CD4-positive, CD25-positive, alpha-beta regulatory T cell (primary cell): ENCODE measurements at regions not wholly inside any gene's neighbourhood (a gene's known extent, or its start where the extent isn't known, plus 50 kb on each side); places are given as distances from the start of the nearest gene placed in this dataset.

ENCODE experiments used
- ATAC-seq, 2 donors: fragments of 150-1000 bp; cut with Tn5 transposase; one replicate each; pipeline ENCODE4 v1.10.0; 2021; ENCODE audit warnings: low read depth in 2 of 2, moderate number of reproducible peaks in 2 of 2, moderate library complexity in 1 of 2
- DNase-seq, 3 donors: peaks; one replicate each; pipeline versions ENCODE4 v3.0.0 to v3.0.0-alpha.2; 2012 to 2022; ENCODE audit warnings: mixed read lengths in 1 of 3
- H3K27ac ChIP-seq: one replicate; pipeline ENCODE4 v1.7.0; 2013; ENCODE audit warnings: mild to moderate bottlenecking, low read length; ENCODE audit not compliant: insufficient read depth, poor library complexity, severe bottlenecking
- H3K27me3 ChIP-seq: one replicate; pipeline ENCODE4 v1.7.0; 2013; ENCODE audit warnings: low read length; ENCODE audit not compliant: control insufficient read depth, insufficient read depth
- H3K36me3 ChIP-seq: one replicate; pipeline ENCODE4 v1.7.0; 2013; ENCODE audit warnings: mild to moderate bottlenecking, low read length, moderate library complexity; ENCODE audit not compliant: control insufficient read depth, insufficient read depth
- H3K4me1 ChIP-seq: 2 replicates; pipeline ENCODE4 v1.7.0; 2013; ENCODE audit warnings: mild to moderate bottlenecking, low read length; ENCODE audit not compliant: insufficient read depth, control insufficient read depth, poor library complexity, severe bottlenecking
- H3K4me3 ChIP-seq: one replicate; pipeline ENCODE4 v1.7.0; 2013; ENCODE audit warnings: low read depth, mild to moderate bottlenecking, low read length, moderate library complexity
- H3K9me3 ChIP-seq, 2 experiments: 1 replicate in 1 of 2; 2 replicates in 1 of 2; pipeline ENCODE4 v1.7.0; 2013; ENCODE audit warnings: low read length in 2 of 2, mild to moderate bottlenecking in 1 of 2, moderate library complexity in 1 of 2; ENCODE audit not compliant: control insufficient read depth in 2 of 2
- H3K27ac Mint-ChIP-seq, 3 donors: one replicate each; pipeline ENCODE4 v1.8.0; 2020 to 2022; ENCODE audit warnings: mild to moderate bottlenecking in 3 of 3, mixed read lengths in 3 of 3, moderate library complexity in 2 of 3
- H3K27me3 Mint-ChIP-seq: one replicate; pipeline ENCODE4 v1.8.0; 2022; ENCODE audit warnings: mild to moderate bottlenecking, mixed read lengths
- H3K36me3 Mint-ChIP-seq: one replicate; pipeline ENCODE4 v1.8.0; 2020; ENCODE audit warnings: mixed read lengths
- H3K4me1 Mint-ChIP-seq, 4 donors: one replicate each; pipeline ENCODE4 v1.8.0; 2020 to 2022; ENCODE audit warnings: mixed read lengths in 4 of 4, mild to moderate bottlenecking in 1 of 4
- H3K4me3 Mint-ChIP-seq, 4 donors: one replicate each; pipeline ENCODE4 v1.8.0; 2020 to 2022; ENCODE audit warnings: mild to moderate bottlenecking in 4 of 4, mixed read lengths in 4 of 4, moderate library complexity in 3 of 4
- H3K9me3 Mint-ChIP-seq, 7 donors: one replicate each; pipeline ENCODE4 v1.8.0; 2020 to 2022; ENCODE audit warnings: mixed read lengths in 7 of 7, mild to moderate bottlenecking in 3 of 7, moderate library complexity in 2 of 7

DNA sequence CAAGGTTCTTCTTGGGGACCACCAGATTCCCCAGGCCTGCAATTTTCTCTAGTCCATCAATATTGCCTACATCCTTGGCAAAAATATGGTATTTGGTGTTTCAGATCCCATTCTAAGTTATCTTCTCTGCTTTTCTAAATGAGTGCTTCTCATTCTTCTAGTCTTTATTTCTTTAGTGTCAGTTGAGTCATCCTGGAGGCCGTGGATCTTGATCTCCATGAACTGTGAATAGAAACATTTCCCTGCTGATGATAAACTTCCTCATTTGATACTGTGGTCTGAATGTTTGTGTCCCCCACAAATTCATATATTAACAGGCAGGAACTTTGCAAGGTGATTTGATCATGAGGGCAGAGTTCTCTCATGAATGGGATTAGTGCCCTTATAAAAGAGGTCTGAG is 779.3 kb downstream of the INHBA start:
- Mint-ChIP-seq H3K27me3 (no peaks in the 10 kb centered on the region), H3K27ac (no peak overlapping the region), H3K36me3 (no peaks in the 10 kb centered on the region), H3K4me1 (no peaks in the 10 kb centered on the region), H3K9me3 (peaks cover 0 to 13% (median 8%) of the 10 kb centered on the region in 7 donors), H3K4me3 (no peak overlapping the region)
- H3K4me3 ChIP-seq: no peak overlapping the region
- ATAC-seq (no peak), DNase-seq (no peak)
- no peak overlapping the region for H3K27ac ChIP-seq
- no peaks in the 10 kb centered on the region for H3K4me1 ChIP-seq
- no peaks in the 10 kb centered on the region for H3K27me3 ChIP-seq
- no peaks in the 10 kb centered on the region for H3K36me3 ChIP-seq
- H3K9me3 ChIP-seq: no peaks in the 10 kb centered on the region

DNA sequence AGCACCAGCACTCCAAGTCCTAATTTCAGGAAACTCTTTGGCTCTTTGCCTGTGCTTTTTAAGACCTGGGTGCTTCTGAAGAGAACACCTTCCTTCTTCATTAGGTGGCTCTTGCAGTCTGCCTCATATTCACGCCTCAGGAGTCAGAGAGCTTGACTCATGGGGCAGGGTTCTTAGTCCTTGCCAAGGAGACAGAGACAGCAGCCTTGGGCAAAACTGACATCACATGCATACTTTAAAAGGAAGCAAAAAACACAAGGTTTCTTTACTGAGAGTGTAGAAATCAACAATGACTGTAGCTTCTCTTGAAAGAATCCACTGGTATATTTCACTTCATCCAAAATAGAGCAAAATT is 780.6 kb downstream of the INHBA start:
- no peak for ATAC-seq
- no peaks in the 10 kb centered on the region for H3K27me3 Mint-ChIP-seq
- H3K27ac ChIP-seq: no peak overlapping the region

GRCh38 chr7:40921589-40922315 is 781.1 kb downstream of the INHBA start:
- DNase-seq (no peak), ATAC-seq (no peak)
- Histone ChIP-seq H3K27me3 (no peaks in the 10 kb centered on the region), H3K27ac (no peak overlapping the region), H3K36me3 (no peaks in the 10 kb centered on the region), H3K9me3 (no peaks in the 10 kb centered on the region), H3K4me3 (no peak overlapping the region), H3K4me1 (no peaks in the 10 kb centered on the region)
- Mint-ChIP-seq H3K4me1 (no peaks in the 10 kb centered on the region), H3K36me3 (no peaks in the 10 kb centered on the region), H3K9me3 (peaks cover 0 to 12% (median 6%) of the 10 kb centered on the region in 7 donors), H3K27ac (no peak overlapping the region), H3K27me3 (no peaks in the 10 kb centered on the region), H3K4me3 (no peak overlapping the region)

More for the DNA sequence above, 780.6 kb downstream of the INHBA start:
- H3K9me3 Mint-ChIP-seq: peaks cover 0 to 12% (median 8%) of the 10 kb centered on the region in 7 donors
- H3K4me1 Mint-ChIP-seq: no peaks in the 10 kb centered on the region
- no peak for DNase-seq
- Histone ChIP-seq H3K36me3 (no peaks in the 10 kb centered on the region), H3K9me3 (no peaks in the 10 kb centered on the region), H3K4me1 (no peaks in the 10 kb centered on the region), H3K4me3 (no peak overlapping the region), H3K27me3 (no peaks in the 10 kb centered on the region)
- no peaks in the 10 kb centered on the region for H3K36me3 Mint-ChIP-seq
- H3K27ac Mint-ChIP-seq: no peak overlapping the region
- no peak overlapping the region for H3K4me3 Mint-ChIP-seq

DNA sequence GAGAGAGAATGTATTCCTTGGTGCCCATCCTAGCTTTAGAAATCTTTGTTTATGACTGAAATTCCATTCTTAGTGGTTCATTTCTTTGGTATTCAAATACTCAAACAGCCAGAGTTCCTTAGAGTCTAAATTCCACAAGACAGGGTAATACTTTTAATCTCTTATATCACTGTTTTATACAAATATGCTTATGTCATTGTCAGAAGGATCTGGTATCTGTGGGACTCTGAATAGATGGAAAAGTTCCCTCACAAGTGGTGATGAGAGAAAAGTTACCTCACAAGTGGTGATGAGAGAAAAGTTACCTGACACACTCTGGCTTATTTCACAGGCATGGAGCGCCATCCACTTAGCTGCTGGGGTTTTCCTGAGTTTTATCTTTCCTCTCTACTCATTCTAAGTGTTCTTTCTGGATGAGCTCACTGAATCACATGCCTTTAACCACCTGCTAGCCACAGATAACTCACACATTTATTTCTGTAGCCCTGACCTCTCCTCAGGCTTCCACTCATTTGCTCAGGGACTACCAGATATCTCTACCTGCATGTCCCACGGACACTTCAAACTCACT is 784.0 kb downstream of the SUGCT start:
- DNase-seq (no peak), ATAC-seq (no peak)
- Mint-ChIP-seq H3K4me3 (no peak overlapping the region), H3K27me3 (no peaks in the 10 kb centered on the region), H3K36me3 (no peaks in the 10 kb centered on the region), H3K27ac (no peak overlapping the region), H3K4me1 (no peaks in the 10 kb centered on the region), H3K9me3 (peaks cover 0 to 13% (median 4%) of the 10 kb centered on the region in 7 donors)
- Histone ChIP-seq H3K36me3 (no peaks in the 10 kb centered on the region), H3K4me1 (no peaks in the 10 kb centered on the region), H3K9me3 (no peaks in the 10 kb centered on the region), H3K4me3 (no peak overlapping the region), H3K27ac (no peak overlapping the region), H3K27me3 (no peaks in the 10 kb centered on the region)

DNA sequence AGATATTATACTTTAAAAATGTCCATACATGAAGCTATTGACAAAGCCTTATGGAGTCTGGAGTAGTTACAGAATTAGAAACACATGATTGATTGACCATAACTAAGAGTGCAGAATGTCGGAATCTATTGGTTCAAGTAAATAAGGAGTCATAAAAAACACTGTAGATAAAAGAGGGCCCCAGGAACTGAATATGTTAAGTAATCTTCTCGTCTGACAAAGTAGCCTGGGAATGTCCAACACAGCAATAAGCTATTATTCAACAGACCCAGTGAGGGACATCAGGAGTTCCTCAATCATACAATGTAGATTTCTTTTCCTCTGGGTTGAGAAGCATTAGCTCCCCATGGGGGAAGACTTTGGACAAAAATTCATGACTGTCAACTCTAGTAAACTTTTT is 782.0 kb downstream of the SUGCT start:
- no peaks in the 10 kb centered on the region for H3K27me3 ChIP-seq
- peaks cover 1 to 11% (median 4%) of the 10 kb centered on the region in 7 donors for H3K9me3 Mint-ChIP-seq
- H3K27ac Mint-ChIP-seq: no peak overlapping the region
- H3K4me3 Mint-ChIP-seq: no peak overlapping the region
- DNase-seq (no peak), ATAC-seq (no peak)
- H3K27me3 Mint-ChIP-seq: no peaks in the 10 kb centered on the region
- no peaks in the 10 kb centered on the region for H3K36me3 ChIP-seq
- no peaks in the 10 kb centered on the region for H3K9me3 ChIP-seq
- no peaks in the 10 kb centered on the region for H3K36me3 Mint-ChIP-seq
- H3K27ac ChIP-seq: no peak overlapping the region
- no peaks in the 10 kb centered on the region for H3K4me1 ChIP-seq
- no peak overlapping the region for H3K4me3 ChIP-seq
- no peaks in the 10 kb centered on the region for H3K4me1 Mint-ChIP-seq

- Mint-ChIP-seq H3K27me3 (no peaks in the 10 kb centered on the region), H3K4me3 (no peak overlapping the region), H3K4me1 (no peaks in the 10 kb centered on the region), H3K36me3 (no peaks in the 10 kb centered on the region), H3K9me3 (peaks cover 0 to 13% (median 7%) of the 10 kb centered on the region in 7 donors), H3K27ac (no peak overlapping the region)
- ATAC-seq: no peak
- no peaks in the 10 kb centered on the region for H3K36me3 ChIP-seq
- no peak overlapping the region for H3K4me3 ChIP-seq
- H3K9me3 ChIP-seq: no peaks in the 10 kb centered on the region
- H3K27me3 ChIP-seq: no peaks in the 10 kb centered on the region
- DNase-seq: no peak
- no peaks in the 10 kb centered on the region for H3K4me1 ChIP-seq
- no peak overlapping the region for H3K27ac ChIP-seq
Measured at GRCh38 chr7:40915071-40915470, 780.3 kb downstream of the SUGCT start.
